Transverse colon (tissue), 4 donors: ENCODE measurements at regions not wholly inside any gene's neighbourhood (a gene's known extent, or its start where the extent isn't known, plus 50 kb on each side); places are given as distances from the start of the nearest gene placed in this dataset.

ENCODE experiments used
- CTCF ChIP-seq, 5 experiments: fragments of 200-600 bp in 3 of 5; fragments of 450-650 bp in 2 of 5; sonication (generic) in 3 of 5; IDR thresholded peaks; 1 replicate in 2 of 5; 2 replicates in 3 of 5; pipeline ENCODE4 v1.5.1; 2016 to 2017; ENCODE audit warnings: antibody characterized with exemption in 5 of 5, inconsistent platforms in 3 of 5, mild to moderate bottlenecking in 2 of 5, moderate library complexity in 1 of 5
- EP300 ChIP-seq: sonication (generic); formaldehyde crosslinking; IDR thresholded peaks from one replicate; pipeline ENCODE4 v1.6.1; 2017; ENCODE audit warnings: antibody characterized with exemption, low read depth
- POLR2AphosphoS5 ChIP-seq, 3 donors: sonication (generic); formaldehyde crosslinking; IDR thresholded peaks; one replicate each; pipeline ENCODE4 v1.6.1; 2016; ENCODE audit warnings: antibody characterized with exemption in 3 of 3

- no peak for TF ChIP-seq POLR2AphosphoS5 (IDR thresholded peaks at IDR 0.05)
- no peak for TF ChIP-seq CTCF (IDR thresholded peaks at IDR 0.05)
- TF ChIP-seq EP300, result no peak
Measured at GRCh38 chr10:111765216-111765615, 418.3 kb downstream of the GPAM start.
